NCI-H2227 (cell line): ENCODE measurements at regions not wholly inside any gene's neighbourhood (a gene's known extent, or its start where the extent isn't known, plus 50 kb on each side); places are given as distances from the start of the nearest gene placed in this dataset.
A peak's percentile ranks its signal among the peaks of the same experiment; 100 is the strongest.

Experiments
- DNase-seq: peaks from one replicate; lab custom pipeline; 2025; ENCODE audit not compliant: unreplicated experiment; lab: John Stamatoyannopoulos, UW

- peak; percentile 63 for DNase-seq
These were observed 183.0 kb upstream of the ANK3 start for GRCh38 chr10:60572511-60573194.

DNA sequence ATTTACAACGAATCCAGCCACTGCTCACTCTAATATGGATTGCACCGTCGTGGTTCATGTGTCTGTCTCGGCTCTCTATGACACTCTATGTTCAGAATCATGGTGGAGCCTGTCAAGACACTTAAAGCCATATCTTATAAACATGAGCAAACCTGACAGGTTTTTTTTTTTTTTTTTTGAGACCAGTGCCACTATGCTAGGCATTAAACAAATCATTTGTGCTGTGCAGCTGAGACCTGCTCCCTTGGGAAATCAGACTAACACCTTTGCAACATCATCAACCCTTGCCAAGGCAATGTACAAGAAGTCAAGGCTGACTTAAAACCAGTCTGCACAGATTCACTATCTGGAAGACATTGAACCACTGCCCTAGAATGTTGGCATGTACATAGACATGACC lies 181.2 kb upstream of the ANK3 start:
- no peak for DNase-seq

GRCh38 chr10:60570272-60570865 lies 180.7 kb upstream of the ANK3 start:
- no peak for DNase-seq

DNA sequence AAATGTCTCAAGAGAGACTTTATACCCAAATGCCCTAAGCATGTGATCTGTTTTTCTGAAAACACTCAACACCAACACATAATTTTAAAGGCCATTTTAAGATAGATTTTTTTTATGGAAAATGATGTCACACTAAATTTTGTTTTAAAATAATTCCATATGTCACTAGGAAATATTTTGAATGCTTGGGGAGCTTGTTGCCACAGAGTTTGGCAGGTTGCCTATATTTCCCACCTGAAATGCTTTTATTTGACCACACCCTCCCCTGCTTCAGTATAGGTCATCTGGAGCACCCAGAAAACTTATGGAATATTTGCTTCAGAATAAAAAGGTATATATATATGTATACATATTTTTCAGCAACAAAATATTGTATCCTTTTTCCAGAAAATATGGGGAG lies 180.0 kb upstream of the ANK3 start:
- no peak for DNase-seq

- no peak for DNase-seq
These were observed 176.4 kb upstream of the ANK3 start for GRCh38 chr10:60566096-60566495.

DNA sequence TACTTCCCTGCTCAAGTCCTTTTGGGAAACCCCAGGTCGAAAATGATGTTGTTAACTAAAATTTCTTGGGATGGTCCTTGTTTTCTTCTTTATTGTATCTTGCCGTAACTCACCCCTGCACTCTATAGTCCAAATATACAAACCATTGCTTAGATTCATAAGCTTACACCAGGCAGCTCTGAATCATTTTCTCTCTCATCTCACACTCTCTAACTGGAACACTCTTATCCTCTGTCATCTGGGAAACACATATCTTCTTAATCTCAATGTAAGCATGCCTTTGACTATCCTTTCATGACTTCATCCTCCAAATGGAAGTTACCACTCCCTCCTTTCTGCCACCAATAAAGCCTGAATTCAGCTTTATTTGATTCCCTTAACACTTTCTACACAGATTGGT lies 175.8 kb upstream of the ANK3 start:
- DNase-seq = no peak

DNA sequence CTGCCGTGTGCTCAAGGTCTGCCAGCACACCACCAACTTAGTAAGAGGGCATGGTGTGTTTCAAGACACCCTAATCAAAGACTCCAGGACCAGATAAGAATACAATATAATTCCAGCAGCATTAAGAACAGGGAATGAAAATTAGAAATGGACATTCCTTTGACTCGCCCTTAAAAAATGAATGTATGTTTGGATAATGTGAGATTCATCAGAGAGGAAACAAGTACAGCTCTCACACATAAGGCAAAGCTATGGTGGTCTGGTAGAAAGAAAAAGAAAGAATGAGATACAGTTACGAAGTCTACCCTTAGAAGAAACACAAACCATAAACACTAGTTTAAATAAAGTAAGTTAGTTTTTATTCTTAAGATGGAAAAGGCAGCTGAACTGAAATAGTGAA lies 174.8 kb upstream of the ANK3 start:
- DNase-seq = no peak

DNA sequence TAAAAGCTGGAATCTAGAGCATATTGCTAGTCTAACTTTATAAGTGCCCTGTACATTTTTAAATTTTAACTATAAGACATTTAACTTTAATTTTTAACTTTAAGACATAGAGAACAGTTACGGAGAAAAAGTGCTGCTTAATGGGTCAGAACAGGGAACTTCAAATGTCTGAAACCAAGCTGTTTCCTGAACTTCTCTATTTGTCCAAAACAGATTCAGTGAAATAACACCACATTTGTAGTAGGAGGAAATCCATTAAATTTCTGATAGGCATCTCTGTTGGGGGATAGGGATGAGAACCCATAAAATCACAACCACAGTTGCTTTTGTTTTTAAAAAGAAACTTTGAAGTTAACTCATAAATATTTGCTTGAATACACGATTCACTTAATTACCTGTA lies 170.8 kb upstream of the ANK3 start:
- DNase-seq = no peak

- no peak for DNase-seq
These were observed 166.0 kb upstream of the ANK3 start for GRCh38 chr10:60555700-60556099.

GRCh38 chr10:60549686-60550085 lies 160.0 kb upstream of the ANK3 start:
- peak; percentile 6 for DNase-seq

- no peak for DNase-seq
These were observed 153.0 kb upstream of the ANK3 start for GRCh38 chr10:60542657-60543056.

DNA sequence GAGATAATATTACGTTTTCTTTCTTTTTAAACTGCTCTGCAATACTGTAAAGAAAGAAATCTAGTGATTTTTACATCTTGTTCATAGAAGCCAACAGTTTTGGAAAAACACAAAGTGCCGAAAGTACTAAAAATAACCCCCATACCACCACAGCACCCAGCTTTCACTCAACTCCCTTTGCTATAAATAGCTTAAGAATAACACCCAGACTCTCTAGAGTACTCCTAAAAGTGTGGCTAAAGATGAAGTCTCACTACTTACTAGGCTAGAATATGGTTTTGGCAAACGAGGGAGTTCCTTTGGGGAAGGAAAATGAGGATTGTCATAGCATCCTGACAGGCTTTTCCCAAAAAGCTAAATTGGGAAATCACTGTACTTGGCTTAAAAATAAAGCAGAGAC lies 151.8 kb upstream of the ANK3 start:
- no peak for DNase-seq

DNA sequence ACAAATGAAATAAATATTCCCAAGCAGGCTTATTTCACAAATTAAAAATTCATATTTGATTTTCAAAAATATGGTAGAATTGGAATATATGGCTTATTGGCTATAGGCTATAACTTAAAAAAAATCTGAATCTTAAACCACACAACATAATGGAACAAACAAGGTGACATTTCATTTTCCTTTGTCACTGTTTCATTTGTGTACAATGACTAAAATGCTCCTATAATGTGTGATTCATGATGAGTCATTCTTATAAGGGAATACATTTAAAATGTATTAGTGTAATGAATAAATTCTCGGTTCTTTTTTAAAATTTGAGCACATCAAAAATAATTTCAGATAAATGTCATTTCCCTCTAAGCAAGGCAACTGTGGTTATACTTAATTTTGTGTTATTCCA lies 148.0 kb upstream of the ANK3 start:
- DNase-seq = no peak

DNA sequence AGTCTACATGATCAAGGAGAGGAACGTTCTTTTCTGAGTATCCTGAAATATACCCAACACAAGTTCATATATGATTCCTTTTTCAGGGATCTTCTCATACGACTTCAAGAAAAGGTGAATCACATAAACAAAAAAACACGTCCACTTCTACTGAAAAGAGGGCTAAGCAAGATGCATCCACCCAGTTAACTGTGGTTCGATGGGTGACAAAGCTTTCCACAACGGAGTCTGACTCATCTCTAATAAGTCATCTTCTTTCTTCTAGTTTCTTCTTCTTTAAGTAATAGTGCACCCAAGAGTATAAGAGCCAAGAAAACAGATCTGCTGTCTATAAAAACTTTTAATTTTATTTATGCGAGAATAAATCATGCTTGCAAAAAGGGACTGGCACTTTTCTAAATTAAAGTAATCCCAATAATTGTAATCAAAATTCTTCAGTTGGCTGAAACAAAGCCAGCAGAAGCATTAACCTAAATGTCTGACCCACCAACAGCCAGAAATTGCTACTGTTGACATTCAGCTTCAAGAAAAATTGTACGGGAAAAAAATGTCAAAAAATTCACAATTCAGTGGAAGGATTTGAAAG lies 146.9 kb upstream of the ANK3 start:
- no peak for DNase-seq

DNA sequence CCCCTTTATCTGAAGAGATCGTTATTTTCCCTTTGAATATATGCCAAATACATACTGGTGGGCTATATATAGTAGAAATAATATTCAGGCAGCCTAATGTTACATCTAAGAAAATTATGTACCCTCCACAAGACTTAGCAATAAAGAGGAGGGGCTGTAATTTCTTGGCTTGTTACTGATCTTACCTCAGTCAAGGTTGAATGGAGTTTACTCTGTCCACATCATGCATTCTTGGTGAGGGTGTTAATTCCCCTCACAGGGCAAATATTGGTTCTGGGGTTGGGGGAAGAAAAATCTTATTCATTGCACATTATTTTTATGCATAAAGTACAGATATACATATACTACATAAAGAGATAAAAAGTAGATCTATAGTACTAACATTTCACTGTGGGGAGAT lies 145.8 kb upstream of the ANK3 start:
- no peak for DNase-seq

- no peak for DNase-seq
These were observed 145.2 kb upstream of the ANK3 start for GRCh38 chr10:60534761-60535389.

GRCh38 chr10:60532696-60533468 lies 143.2 kb upstream of the ANK3 start:
- no peak for DNase-seq

DNA sequence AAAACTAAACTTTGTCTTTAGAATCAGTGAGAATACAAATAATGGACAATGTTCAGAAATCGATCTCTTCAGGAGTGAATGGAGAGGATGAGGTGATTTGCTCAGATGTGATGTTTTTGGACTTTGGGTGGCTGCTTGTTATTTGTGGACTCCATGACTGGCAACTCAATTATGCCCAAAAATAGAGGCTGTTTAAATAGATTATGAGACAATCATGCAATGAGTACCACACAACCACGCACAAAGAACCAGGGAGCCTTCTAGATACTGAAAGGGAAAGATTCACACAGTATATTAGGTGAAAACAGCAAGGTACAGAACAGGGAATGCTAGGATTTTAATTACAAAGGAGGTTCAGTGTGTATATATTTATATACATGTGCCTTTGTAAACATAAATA lies 141.3 kb upstream of the ANK3 start:
- DNase-seq = no peak

DNA sequence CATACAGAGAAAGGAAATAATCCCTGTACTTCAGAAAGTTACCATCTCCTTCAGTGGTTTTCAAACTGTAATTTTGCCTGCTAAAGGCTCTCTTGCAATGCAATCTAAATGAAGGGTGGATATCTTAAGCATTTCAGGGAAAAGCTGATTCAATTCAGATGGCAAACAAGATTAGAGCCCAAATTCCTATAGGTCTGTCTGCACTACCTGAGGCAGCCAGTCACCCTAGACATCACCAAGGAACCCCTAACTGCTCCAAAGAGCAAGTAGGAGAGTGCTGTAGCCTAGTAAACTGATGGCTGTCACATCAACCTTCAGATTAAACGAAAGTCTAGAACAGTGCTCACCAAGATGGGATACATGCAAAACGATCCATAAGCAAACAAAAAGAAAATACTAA lies 138.0 kb upstream of the ANK3 start:
- no peak for DNase-seq

DNA sequence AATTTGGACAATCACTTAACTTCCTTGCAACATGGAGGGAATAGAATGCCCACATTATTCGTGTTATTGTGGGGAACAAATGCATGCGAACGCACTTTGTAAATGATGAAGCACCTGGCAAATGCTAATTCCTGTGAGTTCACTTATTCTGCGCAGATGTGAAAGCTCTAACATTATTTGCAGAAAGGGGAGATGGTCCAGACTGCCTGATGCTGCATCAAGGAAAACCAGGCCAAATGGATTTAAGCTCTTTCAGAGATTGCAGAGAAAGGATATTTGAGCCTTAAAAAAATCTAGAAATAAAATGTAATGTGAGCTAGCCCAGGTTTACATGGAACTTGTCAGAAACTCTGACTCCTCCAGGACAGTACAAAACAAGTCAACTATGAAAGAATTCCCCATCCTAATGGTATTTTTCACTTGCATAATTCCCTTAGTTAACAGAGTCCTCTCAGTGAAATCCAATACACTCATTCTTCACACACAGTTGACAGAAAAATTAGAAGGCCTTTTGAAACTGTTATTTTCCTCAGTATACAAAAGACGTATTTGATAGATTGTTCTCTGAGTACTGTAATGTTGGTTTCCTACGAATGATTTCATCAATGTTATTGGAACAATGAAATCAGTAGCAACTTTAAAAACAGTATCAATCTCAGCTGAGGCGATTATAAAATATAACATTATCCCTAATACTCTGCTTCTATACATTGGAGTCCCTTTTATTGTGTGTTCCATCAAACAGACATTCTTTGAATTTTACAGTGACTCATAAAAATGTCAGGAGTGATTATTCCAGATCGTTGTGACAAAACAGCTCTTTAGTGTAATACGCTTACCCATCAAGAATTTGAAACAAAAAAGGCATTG lies 136.3 kb upstream of the ANK3 start:
- no peak for DNase-seq

GRCh38 chr10:60524541-60524940 lies 134.9 kb upstream of the ANK3 start:
- DNase-seq = no peak
